ENCODE measurements at regions not wholly inside any gene's neighbourhood (a gene's known extent, or its start where the extent isn't known, plus 50 kb on each side); places are given as distances from the start of the nearest gene placed in this dataset.
"Not testable (repeated sequence)": the region's sequence is repeated elsewhere in the genome, so short reads cannot be mapped to it uniquely, and the experiment has no call there.

DNA sequence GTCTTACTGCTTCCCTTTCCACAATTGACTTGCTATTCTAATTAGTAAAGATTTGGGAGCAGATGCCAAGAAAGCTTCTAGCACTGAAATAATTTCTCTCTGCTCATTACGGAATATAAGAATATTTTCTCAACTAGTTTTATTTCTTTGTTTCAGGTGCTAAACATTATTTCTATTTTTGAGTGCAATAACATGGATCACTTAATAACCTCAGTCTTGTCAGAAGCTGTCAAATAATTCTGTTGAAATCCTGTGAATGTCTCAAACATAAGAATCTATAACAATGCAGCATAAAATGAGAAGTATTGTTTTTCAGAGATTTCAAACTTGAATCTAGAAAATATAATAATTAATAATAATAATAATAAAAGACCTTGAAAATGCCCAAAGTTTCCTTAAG, 1221.0 kb downstream of the DSC3 start:
- no peak for DNase-seq

DNA sequence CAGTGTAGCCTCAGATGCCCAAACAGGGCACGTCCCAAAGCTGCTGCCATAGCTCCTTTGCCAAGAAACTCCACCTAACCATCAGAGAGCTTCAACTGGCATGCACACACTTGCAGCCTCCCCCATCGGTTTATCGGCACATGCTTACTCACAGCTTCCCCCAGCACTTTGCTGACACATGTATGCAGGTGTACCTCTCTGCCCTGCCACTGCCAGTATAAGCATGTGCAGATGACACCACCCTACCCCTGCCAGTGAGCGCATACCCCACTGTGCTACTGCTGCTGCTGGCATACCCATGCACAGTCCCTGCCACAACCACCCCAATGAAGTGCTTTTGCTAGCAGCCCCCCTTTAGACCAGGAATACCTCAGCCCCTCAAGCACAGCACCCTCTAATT, 1231.0 kb downstream of the DSC3 start:
- no peak for DNase-seq

DNA sequence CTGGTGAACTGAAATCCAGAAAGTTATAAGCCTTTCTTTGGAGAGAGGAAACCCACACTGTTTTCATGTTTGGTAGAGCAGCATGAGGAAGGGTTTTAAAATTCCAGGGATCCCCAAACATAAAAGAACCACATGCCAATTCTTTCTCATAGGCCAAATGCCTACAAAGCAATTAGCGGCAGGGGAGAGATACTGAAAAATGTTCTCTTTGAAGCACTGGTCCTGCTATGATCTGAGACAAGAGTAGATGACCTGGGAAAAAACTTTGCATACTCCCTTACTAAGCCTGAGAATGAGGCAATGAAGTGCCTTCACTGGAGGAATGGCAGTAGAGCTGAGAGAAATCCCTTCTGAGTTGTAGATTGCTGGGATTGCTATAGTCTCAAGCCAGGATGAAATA, 1261.7 kb downstream of the DSC3 start:
- no peak for DNase-seq

DNA sequence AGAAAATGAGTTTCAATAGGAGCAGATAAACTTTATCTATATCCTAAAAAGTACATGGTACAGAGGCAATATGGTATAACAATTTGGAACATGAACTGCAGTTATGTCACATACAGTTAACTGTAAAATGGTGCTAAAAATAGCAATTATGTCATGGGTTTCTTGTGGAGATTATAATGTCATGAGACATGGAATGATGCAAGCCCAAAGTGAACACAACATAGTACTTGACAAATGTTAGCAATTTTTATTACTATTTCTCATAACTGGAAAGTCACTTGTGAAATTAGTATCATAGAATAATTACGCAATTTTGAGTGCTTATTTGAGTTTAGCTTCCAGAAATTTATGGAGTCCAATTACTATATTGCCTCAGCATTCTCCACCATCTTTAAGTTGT, 1263.4 kb downstream of the DSC3 start:
- DNase-seq: no peak

DNA sequence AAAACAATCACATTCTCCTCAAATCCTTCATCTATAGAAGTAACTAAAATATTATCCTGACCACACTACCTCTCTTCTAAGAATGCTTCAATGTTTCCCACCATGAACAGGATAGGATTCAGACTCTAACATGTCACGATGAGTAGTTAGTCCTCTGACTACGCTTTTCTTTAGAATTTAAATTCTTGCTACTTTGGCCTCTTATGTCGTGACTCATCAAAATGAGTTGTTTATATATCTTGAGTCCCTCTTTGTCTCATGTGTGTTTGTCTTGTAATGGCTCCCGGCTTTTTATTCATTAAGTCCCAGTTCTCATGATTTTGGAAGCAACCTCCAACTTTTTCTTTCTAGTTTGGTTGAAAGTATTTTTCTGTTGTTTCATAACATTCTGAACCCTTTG, 1289.2 kb downstream of the DSC3 start:
- no peak for DNase-seq

DNA sequence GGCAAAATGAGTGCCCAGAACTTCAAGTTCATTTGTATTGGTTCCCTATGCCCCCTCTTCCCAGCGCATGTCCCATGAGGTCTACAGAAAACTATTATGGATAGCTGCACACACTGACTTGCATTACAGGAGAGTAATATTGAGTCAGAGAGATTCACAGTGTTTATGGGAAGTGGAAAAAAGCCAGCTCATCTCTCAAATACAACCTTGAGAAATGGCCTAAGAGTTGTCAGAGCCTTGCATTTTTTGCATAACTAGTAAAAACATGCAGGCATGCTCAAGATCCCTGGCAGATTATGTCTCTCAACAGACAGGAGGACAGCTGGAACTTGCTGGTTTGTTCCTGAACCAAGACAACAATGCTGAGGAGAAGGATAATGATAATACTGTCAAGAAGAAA, 1292.8 kb downstream of the DSC3 start:
- no peak for DNase-seq

DNA sequence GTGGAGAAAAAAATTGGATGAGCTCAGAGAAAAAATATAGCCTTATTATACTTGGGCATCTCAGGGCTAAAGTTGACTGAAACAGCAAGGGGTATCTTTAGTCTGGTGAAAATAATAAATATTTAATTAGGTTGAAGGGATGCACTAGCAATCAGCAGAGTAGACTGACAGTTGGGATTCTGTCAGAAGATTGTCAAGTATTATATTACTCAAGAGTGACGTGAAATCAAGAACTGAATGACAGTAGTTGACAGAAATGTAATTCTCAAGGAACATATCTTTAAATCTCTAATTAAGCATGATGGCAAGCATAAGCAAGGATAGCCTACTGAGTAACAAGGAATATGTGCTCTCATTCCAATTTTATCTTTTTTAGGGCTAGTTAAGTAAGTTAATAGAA, 1301.1 kb downstream of the DSC3 start:
- DNase-seq: no peak

DNA sequence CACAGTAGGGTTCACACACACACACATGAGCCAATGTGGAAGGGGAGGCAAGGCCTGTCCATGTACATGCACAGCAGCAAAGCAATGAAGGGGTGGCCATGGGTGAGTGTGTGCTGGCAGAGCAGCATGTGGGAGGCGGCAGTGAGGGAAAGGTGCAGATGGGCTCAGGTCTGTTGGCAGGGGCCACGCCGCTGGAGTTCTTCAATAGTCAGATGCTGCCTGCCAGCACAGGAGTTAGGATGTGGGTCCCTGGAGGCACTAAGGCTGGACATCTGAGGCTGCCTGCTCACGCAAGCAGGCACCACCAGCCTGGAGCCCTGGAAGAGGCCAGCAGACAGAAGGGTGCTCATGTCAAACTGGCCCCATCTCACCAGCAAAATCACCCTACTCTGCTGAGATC, 1304.9 kb downstream of the DSC3 start:
- DNase-seq: no peak

DNA sequence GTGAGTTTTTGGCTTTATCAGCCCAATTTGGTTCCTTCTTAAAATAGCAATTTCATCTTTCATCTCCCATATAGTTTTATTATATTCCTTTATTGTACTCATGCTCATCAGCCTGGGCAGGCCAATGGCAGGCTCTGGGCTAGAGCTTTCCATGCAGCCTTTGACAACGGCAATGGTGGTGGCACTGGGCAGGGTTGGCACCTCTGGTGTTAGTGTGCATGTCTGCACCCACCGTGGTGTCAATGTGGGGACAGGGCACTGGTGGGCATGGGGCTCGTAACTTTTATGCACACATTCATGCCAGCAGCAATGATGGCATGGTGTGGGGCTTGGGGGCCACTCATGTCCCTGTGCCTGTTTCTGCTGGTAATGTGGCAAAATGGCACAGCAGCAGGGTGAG, 1305.4 kb downstream of the DSC3 start:
- no peak for DNase-seq

DNA sequence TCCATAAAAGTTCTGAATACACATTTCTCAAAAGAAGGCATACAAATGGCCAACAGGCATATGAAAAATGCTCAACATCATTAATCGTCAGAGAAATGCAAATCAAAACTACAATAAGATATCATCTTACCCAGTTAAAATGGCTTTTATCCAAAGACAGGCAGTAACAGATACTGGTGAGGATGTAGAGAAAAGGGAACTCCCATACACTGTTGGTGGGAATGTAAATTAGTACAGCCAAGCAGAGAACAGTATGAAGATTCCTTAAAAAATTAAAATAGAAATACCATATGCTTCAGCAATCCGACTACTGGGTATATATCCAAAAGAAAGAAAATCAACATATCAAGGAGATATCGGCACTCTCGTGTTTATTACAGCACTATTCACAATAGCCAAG, 1312.5 kb downstream of the DSC3 start:
- no peak for DNase-seq

DNA sequence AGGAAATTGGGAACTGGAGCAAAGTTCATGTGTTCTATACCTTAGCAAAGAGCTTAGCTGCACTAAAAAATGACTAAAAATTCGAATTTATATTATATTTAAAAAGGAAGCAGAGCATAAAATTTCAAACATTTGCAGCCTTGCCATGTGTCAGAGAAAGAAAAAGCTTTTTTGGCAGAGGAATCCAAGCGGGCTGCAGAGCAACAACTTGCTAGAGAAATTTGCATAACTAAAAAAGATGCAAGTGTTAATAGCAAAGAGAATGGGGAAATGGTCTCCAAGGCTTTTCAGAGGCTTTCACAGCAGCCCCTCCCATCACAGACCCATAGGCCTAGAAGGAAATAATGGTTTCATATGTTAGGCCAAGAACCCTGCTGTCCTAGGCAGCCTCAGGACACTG, 1315.9 kb downstream of the DSC3 start:
- no peak for DNase-seq

DNA sequence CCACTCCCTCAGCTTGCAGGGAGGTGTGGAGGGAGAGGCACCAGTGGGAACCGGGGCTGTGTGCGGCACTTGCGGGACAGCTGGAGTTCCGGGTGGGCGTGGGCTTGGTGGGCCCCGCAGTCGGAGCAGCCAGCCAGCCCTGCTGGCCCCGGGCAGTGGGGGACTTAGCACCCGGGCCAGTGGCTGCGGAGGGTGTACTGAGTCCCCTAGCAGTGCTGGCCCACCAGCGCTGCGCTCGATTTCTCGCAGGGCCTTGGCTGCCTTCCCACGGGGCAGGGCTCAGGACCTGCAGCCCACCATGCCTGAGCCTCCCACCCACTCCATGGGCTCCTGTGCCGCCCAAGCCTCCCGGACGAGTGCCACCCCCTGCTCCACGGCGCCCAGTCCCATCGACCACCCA, 1319.1 kb downstream of the DSC3 start:
- DNase-seq: not testable (repeated sequence)

DNA sequence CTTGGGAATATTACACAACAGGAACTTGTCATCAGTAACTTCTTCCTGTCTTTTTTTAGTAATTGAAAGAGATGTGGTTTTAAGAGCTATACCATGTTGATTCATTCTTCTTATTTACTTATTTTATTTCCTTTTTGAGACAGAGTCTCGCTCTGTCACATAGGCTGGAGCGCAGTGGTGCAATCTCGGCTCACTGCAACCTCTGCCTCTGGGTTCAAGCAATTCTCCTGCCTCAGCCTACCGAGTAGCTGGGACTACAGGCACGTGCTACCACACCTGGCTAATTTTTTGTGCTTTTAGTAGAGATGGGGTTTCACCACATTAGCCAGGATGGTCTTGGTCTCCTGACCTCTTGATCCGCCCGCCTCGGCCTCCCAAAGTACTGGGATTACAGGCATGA, 1326.6 kb downstream of the DSC3 start:
- DNase-seq: not testable (repeated sequence)

DNA sequence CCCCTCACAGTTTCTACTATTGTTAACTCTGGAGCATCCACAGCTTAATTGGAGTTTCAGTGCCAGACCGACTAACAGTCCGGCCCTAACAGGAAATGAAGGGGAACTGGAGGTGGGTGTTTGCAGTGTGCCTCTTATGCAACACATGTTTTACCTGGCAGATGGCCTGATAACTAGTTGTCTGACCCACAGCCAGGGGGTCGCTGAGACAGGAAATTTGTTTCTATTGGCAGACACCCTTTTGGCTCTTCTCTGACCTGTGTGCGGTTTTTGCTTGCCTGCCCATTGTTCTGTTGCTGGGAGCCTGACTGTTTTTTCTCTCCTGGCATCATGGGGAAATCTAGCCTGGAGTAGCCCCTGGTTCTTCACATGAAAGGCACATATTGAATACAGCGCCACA, 1329.8 kb downstream of the DSC3 start:
- DNase-seq: no peak

DNA sequence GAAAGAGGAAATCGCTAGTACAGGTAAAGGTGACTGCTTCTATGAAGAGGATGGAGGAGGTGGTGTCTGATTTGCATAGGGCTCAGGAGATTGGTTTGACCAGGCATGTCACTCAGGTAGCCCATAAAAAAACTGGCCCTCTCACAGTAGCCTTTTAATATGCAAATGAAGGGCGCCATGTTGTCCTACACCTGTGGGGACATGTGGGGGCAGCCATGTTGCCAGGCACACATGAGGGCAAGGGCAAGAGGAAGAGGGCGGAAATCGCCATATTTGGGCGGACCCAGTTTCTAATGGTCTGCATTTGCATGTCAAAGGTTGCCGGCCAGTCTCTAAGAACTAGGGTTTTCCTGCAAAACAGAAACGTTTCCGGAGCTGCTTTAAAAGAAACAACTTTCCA, 1330.6 kb downstream of the DSC3 start:
- no peak for DNase-seq

DNA sequence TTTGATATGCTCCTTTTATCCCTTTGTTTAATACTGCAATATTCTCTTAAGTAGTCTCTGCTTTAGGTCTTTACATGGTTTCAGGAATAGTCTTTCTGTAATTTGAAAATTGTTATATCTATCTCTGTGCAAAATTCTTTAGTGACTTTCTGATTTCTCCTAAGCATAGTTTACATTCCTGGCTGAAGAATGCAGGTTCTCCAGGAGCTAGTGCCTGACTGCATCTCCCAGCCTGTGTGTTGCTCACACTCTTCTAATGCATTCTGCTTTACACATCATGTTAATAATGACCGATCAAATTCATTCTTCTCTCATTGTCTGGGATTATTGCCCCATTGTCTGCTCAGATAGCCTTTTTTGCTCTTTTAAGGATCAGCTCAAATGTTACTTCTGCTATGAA, 1349.2 kb downstream of the DSC3 start:
- no peak for DNase-seq

DNA sequence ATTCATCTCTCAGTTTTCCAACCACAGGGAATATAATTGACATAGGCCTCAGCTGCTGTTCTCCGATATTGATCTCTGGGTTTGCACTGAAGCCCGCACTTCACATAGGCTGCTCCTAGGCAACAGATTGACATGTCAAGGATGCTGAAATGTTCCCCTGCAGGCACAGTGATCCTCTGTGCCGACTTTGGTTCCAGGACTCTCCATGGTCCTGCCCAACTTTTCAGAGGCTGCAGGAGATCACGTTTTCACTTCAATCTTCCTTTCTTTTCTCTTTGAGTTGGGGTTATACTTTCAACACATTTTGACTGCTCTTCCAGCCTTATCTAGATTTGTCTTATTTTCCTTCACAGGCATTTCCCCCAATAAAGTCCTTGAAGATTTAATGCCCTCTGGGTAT, 1361.0 kb downstream of the DSC3 start:
- DNase-seq: no peak

DNA sequence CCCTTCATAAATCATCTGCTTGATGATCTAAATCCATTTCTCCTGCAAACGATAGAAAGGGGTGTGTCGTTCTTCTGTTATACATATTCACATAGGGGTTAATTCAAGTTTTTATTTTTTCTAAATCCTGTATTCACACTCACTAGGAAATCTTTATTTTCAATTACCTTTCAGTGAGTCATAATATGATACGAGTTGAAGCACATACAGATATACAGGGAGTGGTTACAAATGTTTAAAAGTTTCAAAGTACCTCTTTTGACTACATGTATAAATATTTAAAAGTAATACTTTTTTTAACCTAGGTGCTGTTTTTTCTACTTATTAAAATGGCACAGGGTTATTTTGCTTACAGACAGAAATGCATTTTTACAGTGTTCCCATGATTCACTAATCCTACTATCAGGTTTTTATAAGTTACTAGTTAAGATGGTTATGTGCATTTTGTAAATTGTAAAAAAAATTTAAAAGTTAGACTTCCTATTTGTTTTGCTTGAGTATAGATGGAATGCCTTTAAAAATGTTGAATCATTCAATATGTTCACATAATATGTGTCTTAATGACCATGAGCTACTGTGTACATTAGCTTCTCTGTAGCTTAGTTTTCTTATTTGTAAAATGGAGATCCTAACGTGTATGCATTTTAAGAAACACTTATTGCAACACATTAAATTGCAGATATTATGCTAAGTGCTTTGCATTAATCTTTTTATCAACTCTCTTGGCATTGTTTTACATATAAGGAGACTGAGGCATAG, 1378.1 kb downstream of the DSC3 start:
- no peak for DNase-seq

DNA sequence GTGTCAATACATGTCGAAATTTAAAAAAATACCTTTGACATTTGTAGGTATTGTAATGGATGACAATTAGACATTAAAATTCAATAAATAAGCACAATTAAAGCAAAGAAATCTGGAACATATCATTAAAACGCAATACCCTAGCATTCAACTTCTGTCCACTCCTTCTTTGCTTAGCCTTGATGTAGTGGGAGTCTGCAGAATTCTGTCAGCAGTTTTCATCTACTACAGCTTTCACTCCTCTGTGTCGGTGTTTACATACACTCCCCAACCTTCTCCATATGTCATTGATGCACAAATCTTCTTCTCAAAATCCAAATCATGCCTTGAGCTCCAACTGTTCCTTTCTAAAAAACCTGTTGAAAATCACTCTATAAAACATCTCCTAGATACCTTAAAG, 1380.6 kb downstream of the DSC3 start:
- no peak for DNase-seq

DNA sequence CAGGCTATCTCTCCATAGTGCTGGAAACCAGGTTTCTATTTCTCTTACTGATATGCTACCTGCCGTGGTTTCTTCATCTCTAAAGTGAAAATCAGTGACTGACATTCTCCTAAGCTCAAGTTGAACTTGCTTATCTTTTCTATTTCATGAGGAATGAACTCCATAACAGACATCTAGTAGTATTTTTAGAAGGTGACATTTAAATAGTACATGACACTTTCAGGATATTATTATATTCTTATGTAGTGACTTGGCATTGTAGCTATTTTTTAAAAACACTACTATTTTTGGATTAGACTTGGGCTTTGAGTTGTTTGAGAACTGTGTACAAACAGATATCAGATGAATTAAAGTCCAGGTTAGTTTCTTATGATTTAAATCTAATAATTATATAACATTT, 1381.8 kb downstream of the DSC3 start:
- DNase-seq: no peak

DNA sequence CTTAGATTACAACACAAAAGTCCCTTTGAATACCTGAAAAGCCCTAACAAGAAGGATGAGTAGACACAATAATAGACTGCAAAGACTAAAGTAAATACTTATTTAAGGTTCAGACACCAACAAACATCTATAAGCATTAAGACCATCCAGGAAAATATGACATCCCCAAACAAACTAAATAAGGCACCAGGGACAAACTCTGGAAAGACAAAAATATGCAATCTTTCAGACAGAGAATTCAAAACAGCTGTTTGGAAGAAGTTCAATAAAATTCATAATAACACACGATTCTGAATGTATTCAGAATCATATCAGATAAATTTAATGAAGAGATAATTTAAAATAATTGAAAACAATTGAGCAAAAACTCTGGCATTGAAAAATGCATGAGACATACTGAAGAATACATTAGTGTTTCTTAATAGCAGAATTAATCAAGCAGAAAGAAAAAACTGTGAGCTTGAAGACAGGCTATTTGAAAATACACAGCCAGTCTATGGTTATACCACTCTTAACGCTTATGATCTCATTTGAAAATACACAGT, 1388.8 kb downstream of the DSC3 start:
- DNase-seq: no peak

DNA sequence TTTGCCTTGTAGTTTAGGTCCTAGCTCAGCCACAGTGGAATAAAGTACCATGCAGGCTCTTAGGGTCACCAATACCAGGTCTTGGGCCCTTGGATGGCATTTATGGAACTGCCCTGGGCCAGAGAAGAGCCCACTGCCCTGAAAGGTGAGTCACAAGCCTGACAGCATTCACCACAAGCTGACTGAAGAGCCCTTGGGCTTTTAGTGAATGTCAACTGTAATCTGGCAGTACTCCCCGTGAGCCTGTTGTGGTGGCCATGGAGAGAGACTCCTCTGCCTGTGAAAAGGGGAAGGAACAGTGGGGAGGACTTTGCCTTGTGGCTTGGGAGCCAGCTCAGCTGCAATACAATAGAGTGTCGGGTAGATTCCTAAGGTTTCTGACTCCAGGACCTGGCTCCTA, 1389.7 kb downstream of the DSC3 start:
- DNase-seq: no peak

DNA sequence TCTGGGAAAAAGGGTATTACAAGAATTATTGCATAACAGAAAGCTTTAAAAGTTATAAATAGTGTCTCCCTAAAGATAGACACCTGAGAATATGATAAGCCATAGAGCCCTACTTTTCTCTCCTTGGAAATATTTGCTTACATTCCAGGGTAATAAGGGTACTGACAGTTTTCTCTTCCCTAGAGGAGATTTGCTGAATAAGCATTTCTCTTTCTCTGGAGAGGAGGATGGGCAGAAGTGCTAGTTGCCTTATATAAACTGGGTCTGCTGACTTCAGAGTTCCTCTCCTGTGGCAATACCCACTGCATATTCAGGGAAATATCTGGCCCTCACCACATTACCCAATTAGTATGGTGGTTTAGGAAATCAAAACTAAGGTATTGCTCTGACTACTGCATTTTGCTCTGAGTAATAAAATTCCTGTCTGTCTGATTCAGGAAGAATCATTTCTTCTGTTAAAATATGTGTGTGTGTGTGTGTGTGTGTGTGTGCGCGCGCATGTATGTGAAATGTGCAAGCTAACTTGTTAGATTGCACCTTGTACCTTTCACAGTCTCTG, 1391.3 kb downstream of the DSC3 start:
- DNase-seq: no peak

DNA sequence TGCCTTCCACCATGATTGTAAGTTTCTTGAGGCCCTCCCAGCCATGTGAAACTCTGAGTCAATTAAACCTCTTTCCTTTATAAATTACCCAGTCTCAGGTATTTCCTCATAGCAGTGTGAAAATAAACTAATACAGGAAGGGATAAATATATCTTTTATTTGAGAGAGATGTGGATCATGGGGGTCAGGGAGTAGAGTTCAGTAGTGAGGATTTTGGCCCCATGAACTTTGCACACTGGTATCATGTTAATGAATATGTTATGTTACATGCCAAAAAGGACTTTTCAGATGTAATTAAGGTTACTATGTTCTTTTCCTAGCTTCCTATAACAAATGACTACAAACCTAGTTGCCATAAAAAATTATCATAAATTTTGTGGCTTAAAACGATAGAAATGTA, 1393.7 kb downstream of the DSC3 start:
- DNase-seq: no peak

DNA sequence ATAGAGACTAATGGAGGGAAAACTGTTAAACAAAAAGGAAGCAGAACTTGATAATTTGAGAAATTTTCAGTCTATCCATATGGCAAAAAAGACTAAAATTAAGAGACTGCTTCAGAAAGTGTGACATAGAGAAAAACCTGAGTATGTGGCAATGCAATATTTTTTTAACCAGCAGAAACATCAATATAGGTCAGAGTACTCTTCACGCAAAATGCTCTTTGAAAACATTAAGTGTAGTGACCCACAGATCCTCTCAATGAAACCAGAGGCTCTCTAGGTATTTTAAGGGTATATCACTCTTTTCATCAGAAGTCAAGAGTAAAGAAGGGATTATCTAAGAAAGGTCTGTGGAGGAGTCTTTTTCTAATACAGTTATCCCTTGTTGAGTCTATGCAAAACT, 1394.8 kb downstream of the DSC3 start:
- DNase-seq: no peak
